ENCODE measurements at regions not wholly inside any gene's neighbourhood (a gene's known extent, or its start where the extent isn't known, plus 50 kb on each side); places are given as distances from the start of the nearest gene placed in this dataset.

GRCh38 chr4:181948839-181949382 is 294.3 kb upstream of the TENM3 start:
- TF ChIP-seq CTCF (IDR thresholded peaks at IDR 0.05) (no peak), POLR2AphosphoS5 (IDR thresholded peaks at IDR 0.05; ENCODE audit: insufficient read depth in 1 of 2, low read depth in 1 of 2) (no peak), POLR2A (IDR thresholded peaks at IDR 0.05) (no peak)

Data from vagina (tissue), 2 donors.